ENCODE measurements at regions not wholly inside any gene's neighbourhood (a gene's known extent, or its start where the extent isn't known, plus 50 kb on each side); places are given as distances from the start of the nearest gene placed in this dataset.

GRCh38 chrX:99421796-99422195 lies 988.3 kb downstream of the PCDH19 start:
- TF ChIP-seq CTCF (IDR thresholded peaks at IDR 0.05; ENCODE audit: partially characterized antibody, unreplicated experiment), result no peak
- H3K4me3 Mint-ChIP-seq (ENCODE audit: unreplicated experiment), result no peak overlapping the region
- H3K27ac Mint-ChIP-seq (ENCODE audit: unreplicated experiment), result no peak overlapping the region
- H3K27me3 Mint-ChIP-seq (ENCODE audit: unreplicated experiment), result peaks cover 2% of the 10 kb centered on the region
- DNase-seq, result no peak
- H3K4me1 Mint-ChIP-seq (ENCODE audit: low read depth, unreplicated experiment), result no peaks in the 10 kb centered on the region
- H3K36me3 Mint-ChIP-seq (ENCODE audit: unreplicated experiment), result no peaks in the 10 kb centered on the region
- H3K9me3 Mint-ChIP-seq (ENCODE audit: unreplicated experiment), result no peaks in the 10 kb centered on the region

- H3K9me3 Mint-ChIP-seq (ENCODE audit: unreplicated experiment), result no peaks in the 10 kb centered on the region
- H3K27ac Mint-ChIP-seq (ENCODE audit: unreplicated experiment), result no peak overlapping the region
- no peaks in the 10 kb centered on the region for H3K4me1 Mint-ChIP-seq (ENCODE audit: low read depth, unreplicated experiment)
- TF ChIP-seq CTCF (IDR thresholded peaks at IDR 0.05; ENCODE audit: partially characterized antibody, unreplicated experiment), result no peak
- no peak overlapping the region for H3K4me3 Mint-ChIP-seq (ENCODE audit: unreplicated experiment)
- H3K27me3 Mint-ChIP-seq (ENCODE audit: unreplicated experiment), result no peaks in the 10 kb centered on the region
- no peak for DNase-seq
- H3K36me3 Mint-ChIP-seq (ENCODE audit: unreplicated experiment), result no peaks in the 10 kb centered on the region
Measured at GRCh38 chrX:99415470-99415869, 994.6 kb downstream of the PCDH19 start.

GRCh38 chrX:99413317-99413716 lies 996.8 kb downstream of the PCDH19 start:
- H3K4me3 Mint-ChIP-seq (ENCODE audit: unreplicated experiment), result no peak overlapping the region
- H3K27me3 Mint-ChIP-seq (ENCODE audit: unreplicated experiment), result no peaks in the 10 kb centered on the region
- H3K4me1 Mint-ChIP-seq (ENCODE audit: low read depth, unreplicated experiment), result no peaks in the 10 kb centered on the region

GRCh38 chrX:99398545-99398944 lies 1011.5 kb downstream of the PCDH19 start:
- no peak overlapping the region for H3K27ac Mint-ChIP-seq (ENCODE audit: unreplicated experiment)
- H3K4me1 Mint-ChIP-seq (ENCODE audit: low read depth, unreplicated experiment), result no peaks in the 10 kb centered on the region
- H3K27me3 Mint-ChIP-seq (ENCODE audit: unreplicated experiment), result no peaks in the 10 kb centered on the region
- H3K36me3 Mint-ChIP-seq (ENCODE audit: unreplicated experiment), result no peaks in the 10 kb centered on the region
- DNase-seq, result no peak
- no peak for TF ChIP-seq CTCF (IDR thresholded peaks at IDR 0.05; ENCODE audit: partially characterized antibody, unreplicated experiment)
- H3K9me3 Mint-ChIP-seq (ENCODE audit: unreplicated experiment), result no peaks in the 10 kb centered on the region
- no peak overlapping the region for H3K4me3 Mint-ChIP-seq (ENCODE audit: unreplicated experiment)

More at GRCh38 chrX:99413317-99413716, 996.8 kb downstream of the PCDH19 start:
- no peaks in the 10 kb centered on the region for H3K9me3 Mint-ChIP-seq (ENCODE audit: unreplicated experiment)
- H3K27ac Mint-ChIP-seq (ENCODE audit: unreplicated experiment), result no peak overlapping the region
- TF ChIP-seq CTCF (IDR thresholded peaks at IDR 0.05; ENCODE audit: partially characterized antibody, unreplicated experiment), result no peak
- DNase-seq, result no peak
- H3K36me3 Mint-ChIP-seq (ENCODE audit: unreplicated experiment), result no peaks in the 10 kb centered on the region

GRCh38 chrX:99397879-99398278 lies 1012.2 kb downstream of the PCDH19 start:
- Mint-ChIP-seq H3K27me3 (ENCODE audit: unreplicated experiment) (no peaks in the 10 kb centered on the region), H3K36me3 (ENCODE audit: unreplicated experiment) (no peaks in the 10 kb centered on the region), H3K9me3 (ENCODE audit: unreplicated experiment) (no peaks in the 10 kb centered on the region), H3K4me3 (ENCODE audit: unreplicated experiment) (no peak overlapping the region), H3K4me1 (ENCODE audit: low read depth, unreplicated experiment) (no peaks in the 10 kb centered on the region), H3K27ac (ENCODE audit: unreplicated experiment) (no peak overlapping the region)
- TF ChIP-seq CTCF (IDR thresholded peaks at IDR 0.05; ENCODE audit: partially characterized antibody, unreplicated experiment), result no peak
- no peak for DNase-seq
